ENCODE measurements at regions not wholly inside any gene's neighbourhood (a gene's known extent, or its start where the extent isn't known, plus 50 kb on each side); places are given as distances from the start of the nearest gene placed in this dataset.

GRCh38 chr13:80047406-80047805, 293.5 kb downstream of the SPRY2 start:
- no peaks in the 10 kb centered on the region for H3K27me3 ChIP-seq
- DNase-seq, result no peak
- H3K9me3 ChIP-seq, result no peaks in the 10 kb centered on the region
- no peak for TF ChIP-seq CTCF (IDR thresholded peaks at IDR 0.05; ENCODE audit: low read depth, low read length)
- H3K4me3 ChIP-seq (ENCODE audit: low read depth, low read length), result no peak overlapping the region
- H3K36me3 ChIP-seq, result no peaks in the 10 kb centered on the region
- H3K4me1 ChIP-seq, result peaks cover 11% of the 10 kb centered on the region

- no peak for TF ChIP-seq CTCF (IDR thresholded peaks at IDR 0.05; ENCODE audit: low read depth, low read length)
- H3K9me3 ChIP-seq, result no peaks in the 10 kb centered on the region
- no peaks in the 10 kb centered on the region for H3K36me3 ChIP-seq
- H3K4me1 ChIP-seq, result peaks cover 5% of the 10 kb centered on the region; the same call in 1 of the 2 replicates
- DNase-seq, result no peak
- no peaks in the 10 kb centered on the region for H3K27me3 ChIP-seq
- no peak overlapping the region for H3K4me3 ChIP-seq (ENCODE audit: low read depth, low read length)
These were observed 300.0 kb downstream of the SPRY2 start for GRCh38 chr13:80040981-80041317.

GRCh38 chr13:80040196-80040980, 300.5 kb downstream of the SPRY2 start:
- no peak for TF ChIP-seq CTCF (IDR thresholded peaks at IDR 0.05; ENCODE audit: low read depth, low read length)
- no peaks in the 10 kb centered on the region for H3K36me3 ChIP-seq
- DNase-seq, result no peak
- no peak overlapping the region for H3K4me3 ChIP-seq (ENCODE audit: low read depth, low read length)
- H3K9me3 ChIP-seq, result no peaks in the 10 kb centered on the region
- no peaks in the 10 kb centered on the region for H3K27me3 ChIP-seq
- peaks cover 5% of the 10 kb centered on the region; the same call in 1 of the 2 replicates for H3K4me1 ChIP-seq

- Histone ChIP-seq H3K27me3 (no peaks in the 10 kb centered on the region), H3K4me3 (ENCODE audit: low read depth, low read length) (no peak overlapping the region), H3K4me1 (peaks cover 5% of the 10 kb centered on the region; the same call in 1 of the 2 replicates), H3K9me3 (no peaks in the 10 kb centered on the region), H3K36me3 (no peaks in the 10 kb centered on the region)
- no peak for DNase-seq
- no peak for TF ChIP-seq CTCF (IDR thresholded peaks at IDR 0.05; ENCODE audit: low read depth, low read length)
These were observed 301.9 kb downstream of the SPRY2 start for GRCh38 chr13:80039000-80039399.

- Histone ChIP-seq H3K4me1 (peaks cover 5% of the 10 kb centered on the region; the same call in 1 of the 2 replicates), H3K9me3 (no peaks in the 10 kb centered on the region)
- no peak for DNase-seq
These were observed 302.6 kb downstream of the SPRY2 start for GRCh38 chr13:80038371-80038770.

More at GRCh38 chr13:80038371-80038770, 302.6 kb downstream of the SPRY2 start:
- no peaks in the 10 kb centered on the region for H3K27me3 ChIP-seq
- no peaks in the 10 kb centered on the region for H3K36me3 ChIP-seq
- H3K4me3 ChIP-seq (ENCODE audit: low read depth, low read length), result no peak overlapping the region
- no peak for TF ChIP-seq CTCF (IDR thresholded peaks at IDR 0.05; ENCODE audit: low read depth, low read length)

Data from BE2C (cell line).